T47D (cell line): ENCODE measurements at regions not wholly inside any gene's neighbourhood (a gene's known extent, or its start where the extent isn't known, plus 50 kb on each side); places are given as distances from the start of the nearest gene placed in this dataset.

Experiments used
- DNase-seq, 2 experiments: peaks; one replicate each; pipeline versions ENCODE4 v3.0.0 to v3.0.0-alpha.2; 2011 to 2012; ENCODE audit warnings: low read depth in 1 of 2, low spot score in 1 of 2
- JUND ChIP-seq: IDR thresholded peaks from 2 replicates; pipeline ENCODE4 v1.6.1; 2012; ENCODE audit warnings: low read depth
- in situ Hi-C: cut with HindIII; loops from 2 replicates; pipeline ENCODE4 v1.10.0; 2016; ENCODE audit warnings: low sequenced_read_pairs, low pct_unique_long_range_greater_than_20kb

DNA sequence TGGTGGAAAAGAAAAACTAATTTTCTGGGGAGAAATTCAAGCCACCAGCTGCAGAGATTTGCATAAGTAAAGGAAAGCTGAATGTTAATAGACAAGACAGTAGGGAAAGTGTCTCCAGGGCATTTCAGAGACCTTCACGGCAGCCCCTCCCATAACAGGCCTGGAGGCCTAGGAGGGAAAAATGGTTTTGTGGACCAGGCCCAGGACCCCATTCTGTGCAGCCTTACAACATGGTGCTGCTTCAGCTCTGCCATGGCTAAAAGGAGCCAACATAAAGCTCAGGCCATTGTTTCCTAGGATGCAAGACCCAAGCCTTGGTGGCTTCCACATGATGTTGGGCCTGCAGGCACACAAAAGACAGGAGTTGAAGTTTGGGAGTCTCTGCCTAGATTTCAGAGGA, 697.1 kb downstream of the SOCS6 start:
- in situ Hi-C loops: no loop called here
- no peak for DNase-seq
- TF ChIP-seq JUND: no peak

DNA sequence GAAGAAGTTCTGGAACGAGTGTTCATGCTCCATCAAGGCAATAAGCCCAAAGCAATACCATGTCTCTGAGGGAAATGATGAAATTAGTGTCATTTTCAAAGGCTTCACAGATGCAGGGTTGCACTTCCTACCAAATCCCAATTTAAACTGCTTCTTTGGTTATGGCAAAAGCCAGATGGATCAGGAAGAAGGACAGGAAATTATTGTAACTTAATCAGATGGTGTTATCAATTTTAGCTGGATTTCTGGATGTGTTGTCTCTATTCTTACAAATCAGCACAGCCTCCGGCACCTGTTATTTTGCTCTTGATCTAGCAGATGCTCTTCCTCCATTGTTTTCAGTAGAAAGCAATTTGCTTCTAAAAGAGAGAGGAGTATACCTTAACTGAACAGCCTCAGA, 693.4 kb downstream of the SOCS6 start:
- in situ Hi-C loops: no loop called here
- DNase-seq: no peak
- no peak for TF ChIP-seq JUND

DNA sequence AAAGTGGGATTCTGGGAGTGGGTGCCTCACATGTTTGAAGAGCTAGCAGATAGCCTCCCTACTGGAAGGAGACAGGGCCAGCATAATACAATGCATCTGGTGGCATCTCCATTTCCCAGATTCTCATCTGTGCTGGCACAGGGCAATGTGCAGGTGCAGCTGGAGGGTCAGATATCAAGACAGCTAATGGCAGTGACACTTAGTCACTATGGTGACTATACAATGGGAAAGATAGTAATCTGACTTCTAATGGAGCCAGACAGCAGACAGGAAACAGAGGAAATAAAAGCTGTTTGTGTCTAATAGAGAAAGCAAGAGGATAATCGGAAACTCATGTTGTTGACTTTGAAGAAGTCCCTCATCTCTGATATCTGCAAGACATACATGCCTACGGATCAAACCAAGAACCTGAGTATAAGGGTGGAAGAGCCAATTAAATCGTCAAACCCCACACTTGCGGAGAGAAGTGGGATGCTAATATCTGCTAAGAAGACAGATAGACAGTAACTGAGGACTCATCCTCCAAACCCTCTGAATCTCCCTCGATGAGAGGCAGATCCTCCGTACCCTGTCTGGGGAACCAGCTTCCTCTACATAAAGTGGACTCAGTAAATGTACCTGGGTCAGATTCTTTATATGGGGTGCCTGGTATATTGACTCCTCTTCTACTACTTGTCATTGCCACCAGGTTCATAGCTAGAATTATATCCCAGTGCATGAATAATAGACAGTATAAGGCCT, 692.7 kb downstream of the SOCS6 start:
- TF ChIP-seq JUND: no peak
- in situ Hi-C loops: no loop called here
- no peak for DNase-seq

DNA sequence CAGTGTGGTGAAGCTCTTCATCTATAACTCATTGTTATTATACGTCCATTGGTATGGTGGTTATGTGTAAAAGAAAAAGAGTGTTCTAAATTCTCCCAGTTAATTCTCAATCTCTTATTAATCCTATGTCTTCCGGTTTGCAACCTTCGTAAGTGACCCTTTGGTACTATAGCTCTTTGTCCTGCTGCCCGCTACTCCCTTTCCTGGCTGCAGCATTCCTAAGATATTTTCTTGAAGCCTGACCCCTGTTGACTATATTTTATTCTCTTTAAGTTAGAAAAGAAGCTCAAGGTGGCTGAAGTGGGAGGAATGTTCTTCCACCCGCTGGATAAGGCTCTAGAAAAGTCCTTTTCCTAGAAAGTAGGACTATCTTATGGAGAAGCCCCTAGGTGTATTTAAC, 684.8 kb downstream of the SOCS6 start:
- DNase-seq: no peak
- in situ Hi-C loops: no loop called here
- no peak for TF ChIP-seq JUND

DNA sequence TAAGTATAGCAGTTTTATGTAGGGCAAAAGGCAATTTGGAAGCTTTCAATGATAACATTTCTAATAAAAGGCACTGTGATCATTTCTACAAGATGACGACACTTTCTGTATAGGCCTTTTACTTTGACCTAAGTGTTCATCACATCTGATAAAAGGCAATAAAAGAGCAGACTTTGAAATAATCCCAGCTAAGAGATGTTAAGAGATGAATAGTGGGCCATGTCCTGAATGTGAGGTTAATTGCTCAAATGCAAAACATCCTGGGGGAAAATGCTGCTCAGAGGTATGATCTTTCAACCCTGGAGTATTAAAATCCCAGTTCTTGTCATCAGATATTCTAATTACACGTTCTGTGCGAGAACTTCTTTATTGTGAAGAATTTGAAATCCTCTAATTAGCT, 677.6 kb downstream of the SOCS6 start:
- in situ Hi-C loops: no loop called here
- DNase-seq: no peak
- no peak for TF ChIP-seq JUND

DNA sequence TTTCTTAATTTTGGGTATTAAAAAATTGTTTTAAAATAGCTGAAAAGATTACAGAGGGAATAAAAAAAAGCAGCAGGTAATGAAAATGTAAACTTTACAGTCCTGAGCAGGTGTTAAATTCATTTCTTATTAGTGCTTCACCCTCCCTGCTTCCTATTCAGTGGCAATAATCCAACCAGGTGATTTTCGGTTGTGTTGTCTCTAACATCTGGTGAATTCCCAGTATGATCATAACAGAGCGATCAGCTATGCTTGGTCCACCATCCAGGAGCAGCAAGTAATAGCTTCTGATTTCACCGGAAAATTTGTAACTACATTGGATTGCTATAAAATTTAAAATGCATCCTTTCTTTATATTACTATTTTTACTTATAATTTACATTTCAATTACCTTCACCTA, 673.1 kb downstream of the SOCS6 start:
- no peak for TF ChIP-seq JUND
- in situ Hi-C loops: no loop called here
- no peak for DNase-seq

DNA sequence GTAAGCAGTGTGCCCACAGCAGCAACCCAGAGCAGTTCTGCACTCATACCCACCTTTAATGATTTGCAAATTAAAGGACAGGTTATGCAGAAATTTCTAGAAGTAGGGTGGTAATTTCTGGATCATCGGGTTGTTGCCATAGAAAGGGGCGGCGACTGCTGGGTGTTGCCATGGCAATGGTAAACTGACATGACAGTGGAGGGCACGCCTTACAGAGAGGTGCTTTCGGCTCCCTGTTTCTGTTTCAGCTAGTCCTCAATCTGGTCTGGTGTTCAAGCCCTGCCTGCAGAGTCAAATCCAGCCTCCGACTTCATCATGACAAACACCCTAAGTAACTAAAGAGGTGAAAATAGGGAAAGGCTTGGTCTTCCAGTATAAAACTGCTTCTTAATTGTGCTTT, 667.7 kb downstream of the SOCS6 start:
- DNase-seq: peak in 1 of 2 experiments; percentile 2
- in situ Hi-C loops: no loop called here
- TF ChIP-seq JUND: no peak

DNA sequence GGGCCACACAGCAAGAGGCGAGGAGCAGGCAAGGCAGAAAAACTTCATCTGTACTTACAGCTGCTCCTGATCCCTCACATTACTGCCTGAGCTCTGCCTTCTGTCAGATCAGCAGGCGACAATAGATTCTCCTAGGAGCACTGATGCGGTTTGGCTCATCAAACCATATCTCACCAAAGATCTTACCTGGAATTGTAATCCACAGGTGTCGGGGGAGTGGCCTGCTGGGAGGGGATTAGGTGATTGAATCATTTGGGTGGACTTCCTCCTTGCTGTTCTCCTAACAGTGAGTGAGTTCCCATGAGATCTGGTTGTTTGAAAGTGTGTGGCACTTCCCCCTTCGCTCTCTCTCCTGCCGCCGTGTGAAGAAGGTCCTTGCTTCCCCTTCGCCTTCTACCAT, 647.3 kb downstream of the SOCS6 start:
- TF ChIP-seq JUND: no peak
- DNase-seq: peak in 1 of 2 experiments; percentile 1
- in situ Hi-C loops: no loop called here

DNA sequence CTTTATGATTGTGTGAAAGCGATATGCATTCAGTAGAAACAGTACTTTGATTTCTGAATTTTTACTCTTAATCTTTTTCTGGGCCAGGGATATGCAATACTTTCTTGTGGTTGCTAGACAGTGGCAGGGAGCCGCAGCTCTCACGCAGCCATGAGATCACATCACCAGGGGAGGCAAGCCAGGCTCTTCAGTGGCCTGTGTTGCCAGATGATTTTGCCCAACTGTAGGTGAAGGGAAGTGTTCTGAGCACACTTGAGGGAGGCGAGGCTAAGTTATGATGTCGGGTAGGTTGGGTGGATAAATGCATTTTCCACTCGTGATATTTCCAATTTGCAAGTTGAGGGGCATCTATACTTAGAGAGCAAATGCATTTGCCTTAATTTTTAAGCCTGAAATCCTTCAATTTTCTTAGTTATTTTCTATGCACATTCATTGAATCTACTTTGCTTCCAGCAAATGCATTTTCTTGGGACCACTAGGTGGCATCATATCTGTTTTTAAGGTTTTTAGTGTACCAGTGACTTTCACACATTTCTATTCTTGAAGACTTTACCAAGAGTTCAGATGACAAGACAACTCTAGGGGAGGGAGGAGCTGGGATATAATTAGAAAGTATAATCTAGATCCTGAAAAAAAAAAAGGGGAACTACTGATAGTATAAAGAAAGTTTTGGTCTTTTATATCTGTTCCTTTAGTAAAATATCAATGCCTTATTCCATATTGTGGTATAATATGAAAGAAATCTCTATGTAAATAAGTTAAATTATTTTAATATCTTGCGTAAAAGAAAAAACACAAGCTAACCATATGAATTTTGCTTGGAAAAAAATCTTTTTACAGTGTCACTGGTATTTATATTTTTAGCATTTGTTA, 643.3 kb downstream of the SOCS6 start:
- in situ Hi-C loops: no loop called here
- no peak for TF ChIP-seq JUND
- peak; percentile 7 to 46 for DNase-seq

DNA sequence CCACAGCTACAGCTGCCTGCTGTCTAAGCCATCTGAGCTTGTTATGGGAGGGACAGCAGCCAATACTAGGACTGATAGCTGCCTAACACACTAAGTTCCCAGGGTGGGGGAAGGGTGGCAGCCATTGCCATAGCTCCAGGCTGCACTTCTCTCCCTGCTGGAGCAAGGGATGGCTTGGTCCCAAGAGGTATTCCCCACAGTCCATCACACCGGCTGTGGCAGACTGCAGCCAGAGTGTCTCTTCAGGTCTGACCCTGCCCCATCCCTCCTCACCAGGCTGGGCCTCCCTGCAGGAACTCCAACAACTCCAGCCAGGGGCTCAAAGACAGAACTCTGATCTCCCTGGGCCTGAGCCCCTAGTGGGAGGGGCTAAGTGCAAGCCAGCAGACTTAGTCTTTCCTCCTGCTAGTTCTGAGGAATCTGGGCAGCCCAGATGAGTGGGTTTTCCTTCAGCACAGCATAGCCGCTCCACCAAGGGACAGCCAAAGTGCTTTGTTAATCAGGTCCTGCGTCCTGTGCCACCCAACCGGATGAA, 632.1 kb downstream of the SOCS6 start:
- in situ Hi-C loops: no loop called here
- no peak for DNase-seq
- no peak for TF ChIP-seq JUND

DNA sequence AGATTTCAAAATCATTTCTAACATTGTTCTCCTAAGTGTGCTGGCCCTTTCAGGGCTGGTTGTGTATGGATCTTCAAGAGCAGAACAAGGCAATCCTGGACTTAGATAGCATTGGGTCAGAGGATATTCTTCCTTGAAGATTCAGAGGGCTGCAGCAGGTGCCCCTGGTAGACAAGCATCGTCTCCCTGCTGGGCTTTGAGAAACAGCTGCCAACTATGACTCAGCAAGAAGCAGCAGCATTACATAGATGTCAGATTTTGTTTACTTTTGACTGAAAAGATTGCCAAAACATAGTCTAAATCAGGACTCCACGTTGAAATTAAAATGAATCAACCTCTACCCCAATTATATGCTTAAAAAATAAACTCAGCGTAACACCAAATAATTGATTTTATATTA, 618.8 kb downstream of the SOCS6 start:
- in situ Hi-C loops: no loop called here
- no peak for TF ChIP-seq JUND
- peak in 1 of 2 experiments; percentile 12 for DNase-seq

DNA sequence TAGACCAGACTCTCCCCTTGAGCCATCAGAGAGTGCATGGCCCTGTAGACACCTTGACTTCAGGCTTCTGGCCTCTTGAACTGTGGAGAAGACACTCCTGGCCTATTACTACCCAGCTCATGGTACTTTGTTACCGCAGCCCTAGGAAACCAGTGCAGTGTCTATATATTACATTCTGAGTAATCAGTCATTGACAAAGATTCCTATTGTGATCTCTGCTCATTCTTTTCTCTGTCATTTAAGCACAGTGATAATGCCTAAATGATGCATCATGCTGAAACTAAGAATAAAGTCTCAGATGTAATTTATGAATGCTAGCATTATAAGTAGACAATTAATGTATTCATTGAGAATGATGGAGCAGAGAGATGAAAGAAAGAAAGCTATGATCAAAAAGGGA, 603.5 kb downstream of the SOCS6 start:
- in situ Hi-C loops: no loop called here
- no peak for TF ChIP-seq JUND
- DNase-seq: no peak

DNA sequence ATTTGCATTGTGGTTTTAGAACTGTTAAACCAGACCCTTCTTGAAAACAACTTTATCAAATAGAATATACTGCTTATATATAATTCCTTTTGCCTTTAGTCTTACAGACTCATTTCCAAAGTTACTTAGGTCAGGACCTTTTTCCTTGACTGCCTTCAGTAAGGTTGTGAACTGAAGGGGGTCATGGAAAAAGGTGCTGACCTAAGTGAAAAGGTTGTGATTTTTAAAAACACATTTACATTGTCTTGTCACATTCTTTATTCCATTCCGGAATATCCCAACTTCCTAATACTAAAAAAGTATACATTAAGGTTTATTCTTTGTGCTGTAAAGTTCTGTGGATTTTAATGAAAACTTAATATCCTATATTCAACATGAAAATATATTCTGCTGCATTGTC, 581.4 kb downstream of the SOCS6 start:
- in situ Hi-C loops: no loop called here
- DNase-seq: no peak
- no peak for TF ChIP-seq JUND
